ENCODE measurements at regions not wholly inside any gene's neighbourhood (a gene's known extent, or its start where the extent isn't known, plus 50 kb on each side); places are given as distances from the start of the nearest gene placed in this dataset.
"Not testable (repeated sequence)": the region's sequence is repeated elsewhere in the genome, so short reads cannot be mapped to it uniquely, and the experiment has no call there.

GRCh38 chr11:96940227-96940626, 550.4 kb downstream of the JRKL start:
- DNase-seq = no peak

- DNase-seq = no peak
These were observed 553.0 kb downstream of the JRKL start for GRCh38 chr11:96942855-96943254.

GRCh38 chr11:96943970-96944369, 554.2 kb downstream of the JRKL start:
- DNase-seq = no peak

GRCh38 chr11:96948066-96948465, 558.3 kb downstream of the JRKL start:
- DNase-seq = no peak

- no peak for DNase-seq
These were observed 559.7 kb downstream of the JRKL start for GRCh38 chr11:96949464-96949863.

GRCh38 chr11:96954587-96955242, 564.9 kb downstream of the JRKL start:
- no peak for DNase-seq

- no peak for DNase-seq
These were observed 570.7 kb downstream of the JRKL start for GRCh38 chr11:96960476-96960875.

- no peak for DNase-seq
These were observed 571.1 kb downstream of the JRKL start for GRCh38 chr11:96960926-96961325.

DNA sequence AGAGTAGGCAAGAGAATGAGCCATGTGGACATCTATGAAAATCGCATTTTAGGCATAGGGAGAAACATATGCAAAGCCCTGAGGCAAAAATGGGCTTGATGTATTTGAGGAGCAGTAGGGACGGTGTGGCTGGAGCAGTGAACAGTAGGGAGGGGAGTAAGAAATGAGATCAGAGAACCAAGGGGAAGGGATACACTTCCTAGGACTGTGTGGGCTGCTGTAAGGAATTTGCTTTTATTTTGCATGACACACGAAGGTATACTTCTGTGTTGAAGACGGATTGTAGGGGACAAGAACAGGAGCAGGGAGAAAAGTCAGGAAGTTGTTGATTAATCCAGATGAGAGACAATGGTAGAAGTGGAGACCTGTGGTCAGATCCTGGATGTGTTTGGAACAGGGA, 572.1 kb downstream of the JRKL start:
- no peak for DNase-seq

- DNase-seq = no peak
These were observed 573.6 kb downstream of the JRKL start for GRCh38 chr11:96963375-96963774.

DNA sequence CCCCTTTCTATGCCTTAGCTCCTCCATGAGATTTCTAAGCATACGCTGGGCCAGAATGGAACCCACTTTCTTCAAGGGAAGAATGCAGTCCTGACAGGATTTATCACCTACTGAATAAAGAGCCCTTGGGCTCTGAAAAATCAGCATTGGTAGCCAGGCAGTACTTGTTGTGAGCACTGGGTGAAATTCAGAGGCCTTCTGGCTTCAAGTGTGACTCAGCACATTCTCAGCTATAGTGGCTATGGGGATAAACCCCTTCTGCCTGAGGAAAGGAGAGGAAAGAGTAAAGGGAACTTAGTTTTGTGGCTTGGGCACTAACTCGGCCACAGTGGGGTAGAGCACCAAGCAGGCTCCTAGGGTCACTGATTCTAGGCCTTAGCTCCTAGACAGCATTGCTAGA, 574.8 kb downstream of the JRKL start:
- DNase-seq = no peak

- DNase-seq = no peak
These were observed 577.8 kb downstream of the JRKL start for GRCh38 chr11:96967616-96968015.

DNA sequence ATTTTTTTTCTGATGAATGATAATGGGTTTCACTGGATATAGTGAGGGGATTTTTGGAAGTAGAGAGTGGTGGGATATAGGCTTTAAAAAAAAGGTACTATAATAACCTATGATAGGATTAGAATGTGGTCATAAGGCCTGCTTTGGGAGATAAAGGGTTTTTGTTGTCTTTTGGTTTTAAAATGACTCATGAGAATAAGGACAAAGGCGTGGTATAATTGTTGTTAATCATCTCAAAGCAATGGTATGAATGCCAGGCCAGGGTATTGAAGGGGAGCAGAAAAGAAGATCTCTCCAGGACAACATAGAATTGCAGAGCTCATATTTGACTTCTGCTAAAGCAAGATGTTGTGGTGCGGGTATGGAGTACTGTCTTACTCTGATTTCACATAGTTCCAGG, 579.4 kb downstream of the JRKL start:
- DNase-seq = no peak

DNA sequence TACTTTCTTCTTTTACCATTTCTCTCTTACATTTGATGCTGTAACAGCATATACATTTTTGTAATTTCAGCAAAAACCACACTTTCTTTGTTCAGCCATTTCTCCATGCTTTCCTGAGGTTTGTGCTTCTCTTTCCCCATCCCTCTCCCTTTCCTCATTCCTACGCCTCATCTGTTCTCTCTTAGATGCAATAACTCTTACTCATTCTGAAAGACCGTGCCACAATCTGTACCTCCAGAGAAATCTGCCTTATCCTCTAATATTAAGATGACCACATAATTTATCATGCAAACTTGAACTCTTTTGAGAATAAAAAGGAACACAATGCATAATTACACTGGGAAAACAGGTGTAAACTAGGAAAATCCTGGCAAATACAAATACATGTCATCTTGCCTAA, 588.9 kb downstream of the JRKL start:
- no peak for DNase-seq

GRCh38 chr11:96986516-96986915, 596.7 kb downstream of the JRKL start:
- no peak for DNase-seq

GRCh38 chr11:96990914-96991313, 601.1 kb downstream of the JRKL start:
- DNase-seq = no peak

DNA sequence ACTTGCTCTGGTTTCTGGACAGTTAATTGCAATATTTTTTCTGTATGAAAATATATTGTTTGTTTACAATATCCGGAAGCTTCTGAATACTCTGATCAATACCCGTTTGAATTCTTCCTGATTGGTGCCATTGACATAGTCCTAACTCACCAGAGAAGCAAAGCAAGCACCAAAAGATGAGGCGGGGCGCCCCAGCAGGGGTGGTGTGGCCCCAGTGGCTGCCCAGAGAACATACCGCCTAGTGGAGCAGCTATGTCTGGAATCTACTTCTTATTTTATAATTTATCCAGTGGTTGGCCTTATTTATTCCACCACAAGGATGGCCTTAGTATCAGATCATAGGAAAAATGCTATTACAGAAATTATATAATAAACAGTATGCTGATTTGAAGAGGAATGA, 610.7 kb downstream of the JRKL start:
- no peak for DNase-seq

DNA sequence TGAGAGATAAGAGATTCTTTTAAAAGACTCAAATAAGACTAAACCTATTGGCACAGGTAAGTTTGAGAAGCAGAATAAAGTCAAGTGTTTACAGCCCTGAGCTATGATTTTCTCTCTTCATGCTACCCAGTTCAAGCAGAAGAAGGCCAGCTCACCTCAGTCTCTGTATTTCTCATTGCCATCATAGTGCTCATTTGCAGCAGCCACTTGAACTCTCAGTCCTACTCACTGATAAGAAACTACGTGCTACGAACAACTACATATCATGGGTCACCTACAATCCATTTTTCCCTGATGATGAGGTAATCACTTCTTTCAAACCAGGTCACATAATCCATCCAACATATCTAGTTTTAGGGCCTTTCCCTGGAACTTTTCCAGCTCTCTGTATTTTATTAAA, 617.5 kb downstream of the JRKL start:
- DNase-seq = no peak

DNA sequence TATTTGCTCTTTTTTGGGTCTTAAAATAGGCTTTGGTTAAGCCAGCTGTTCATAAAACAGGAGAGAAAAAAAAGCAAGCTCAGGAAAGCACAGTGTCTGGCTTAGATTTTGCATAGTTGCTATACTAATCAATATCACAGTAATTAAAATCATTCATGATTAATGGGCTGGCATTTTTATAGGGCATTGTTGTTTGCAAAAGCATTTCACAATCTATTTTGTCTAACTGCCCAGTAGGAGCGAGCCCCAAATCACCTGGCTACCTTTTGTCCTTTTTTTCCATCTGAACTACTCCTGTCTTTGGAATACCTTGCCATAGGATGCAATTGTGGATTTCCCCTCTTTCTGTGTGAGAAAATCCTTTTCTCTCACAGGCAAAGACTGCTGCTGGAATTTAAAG, 619.8 kb downstream of the JRKL start:
- DNase-seq = no peak

DNA sequence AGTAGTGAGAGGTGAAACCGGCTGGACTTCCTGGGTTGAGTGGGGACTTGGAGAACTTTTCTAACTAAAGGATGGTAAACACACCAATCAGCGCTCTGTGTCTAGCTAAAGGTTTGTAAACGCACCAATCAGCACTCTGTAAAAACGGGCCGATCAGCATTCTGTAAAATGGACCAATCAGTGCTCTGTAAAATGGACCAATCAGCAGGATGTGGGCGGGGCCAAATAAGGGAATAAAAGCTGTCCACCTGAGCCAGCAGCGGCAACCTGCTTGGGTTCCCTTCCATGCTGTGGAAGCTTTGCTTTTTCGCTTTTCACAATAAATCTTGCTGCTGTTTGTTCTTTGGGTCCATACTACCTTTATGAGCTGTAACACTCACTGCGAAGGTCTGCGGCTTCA, 621.2 kb downstream of the JRKL start:
- DNase-seq = not testable (repeated sequence)

DNA sequence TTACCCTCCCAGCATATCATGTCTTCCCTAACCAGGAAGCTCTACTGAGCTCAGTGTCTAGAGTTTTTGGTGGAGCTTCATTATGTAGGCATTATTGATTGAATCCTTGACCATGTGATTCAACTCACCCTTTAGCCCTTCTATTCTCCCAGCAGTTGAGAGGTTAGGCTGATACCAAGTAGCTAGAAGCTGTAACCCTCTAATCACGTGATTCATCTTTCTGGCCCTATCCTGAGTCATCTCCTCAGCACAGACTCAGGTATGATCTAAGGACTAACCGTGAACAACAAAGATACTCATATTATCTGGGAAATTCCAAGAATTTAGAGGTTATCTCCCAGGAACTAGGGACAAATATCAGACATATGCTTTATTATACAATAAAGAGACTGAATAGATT, 625.5 kb downstream of the JRKL start:
- no peak for DNase-seq

DNA sequence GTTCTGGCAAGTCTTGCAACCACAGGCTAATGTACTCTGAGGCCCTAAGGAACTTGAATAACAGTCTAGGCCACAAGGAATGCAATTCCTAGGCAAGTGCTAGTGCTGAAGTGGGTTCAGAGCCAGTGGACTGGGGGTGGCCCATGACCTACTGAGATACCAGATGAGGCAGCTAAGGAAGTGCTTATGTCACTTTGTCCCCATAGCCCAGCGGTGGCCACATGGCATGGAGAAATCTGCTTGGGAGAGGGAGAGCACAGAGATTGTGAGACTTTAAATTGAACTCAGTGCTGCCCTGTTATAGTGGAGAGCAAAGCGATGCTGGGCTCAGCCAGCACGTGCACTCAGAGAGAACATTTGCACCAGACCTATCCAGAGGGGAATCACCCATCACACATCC, 629.5 kb downstream of the JRKL start:
- DNase-seq = no peak

DNA sequence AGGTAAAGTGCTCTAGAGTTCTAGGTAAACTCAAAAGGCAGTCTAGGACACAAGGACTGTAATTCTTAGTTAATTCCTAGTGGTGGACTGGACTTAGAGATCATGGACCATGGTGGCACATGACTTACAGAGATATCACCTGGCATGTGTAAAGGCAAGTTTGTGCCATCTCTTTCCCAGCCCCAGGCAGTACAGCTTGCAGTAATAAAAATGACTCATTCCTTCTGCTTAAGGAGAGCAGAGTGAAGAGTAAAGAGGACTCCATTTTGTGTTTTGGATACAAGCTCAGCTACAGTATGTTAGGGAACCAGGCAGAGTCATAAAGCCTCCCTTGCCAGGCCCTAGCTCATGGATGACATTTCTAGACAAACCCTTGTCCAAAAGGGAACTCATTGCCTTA, 629.9 kb downstream of the JRKL start:
- no peak for DNase-seq

DNA sequence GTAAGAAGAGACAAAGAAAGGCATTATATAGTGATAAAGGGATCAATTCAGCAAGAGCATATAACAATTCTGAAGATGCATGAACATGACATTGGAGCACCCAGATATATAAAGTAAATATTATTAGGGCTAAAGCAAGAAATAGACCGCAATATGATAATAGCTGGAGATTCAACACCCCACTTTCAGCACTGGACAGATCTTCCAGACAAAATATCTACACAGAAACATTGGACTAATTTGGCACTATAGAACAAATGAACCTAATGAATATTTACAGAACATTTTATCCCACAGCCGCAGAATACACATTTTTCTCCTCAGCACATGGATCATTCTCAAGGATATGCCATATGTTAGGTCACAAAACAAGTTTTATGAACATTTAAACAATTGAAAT, 633.1 kb downstream of the JRKL start:
- no peak for DNase-seq

GRCh38 chr11:97028836-97029406, 639.1 kb downstream of the JRKL start:
- DNase-seq = no peak

Data from right forelimb (tissue), 1 donor.